Fibroblast of mammary gland (primary cell): ENCODE measurements at regions not wholly inside any gene's neighbourhood (a gene's known extent, or its start where the extent isn't known, plus 50 kb on each side); places are given as distances from the start of the nearest gene placed in this dataset.

Source experiments
- DNase-seq: peaks from one replicate; pipeline ENCODE4 v3.0.0-alpha.2; 2010; ENCODE audit warnings: low read depth
- H3K4me3 ChIP-seq: 2 replicates; pipeline ENCODE4 v1.5.1; 2011; ENCODE audit warnings: low read depth, mild to moderate bottlenecking, low read length, moderate library complexity; ENCODE audit not compliant: control insufficient read depth
- TF ChIP-seq, protein P1 (sequence below): conservative IDR thresholded peaks from 2 replicates; pipeline ENCODE4 v1.5.1; 2011; ENCODE audit warnings: low read depth, low read length, inconsistent platforms; ENCODE audit not compliant: control insufficient read depth, insufficient read depth

DNA sequence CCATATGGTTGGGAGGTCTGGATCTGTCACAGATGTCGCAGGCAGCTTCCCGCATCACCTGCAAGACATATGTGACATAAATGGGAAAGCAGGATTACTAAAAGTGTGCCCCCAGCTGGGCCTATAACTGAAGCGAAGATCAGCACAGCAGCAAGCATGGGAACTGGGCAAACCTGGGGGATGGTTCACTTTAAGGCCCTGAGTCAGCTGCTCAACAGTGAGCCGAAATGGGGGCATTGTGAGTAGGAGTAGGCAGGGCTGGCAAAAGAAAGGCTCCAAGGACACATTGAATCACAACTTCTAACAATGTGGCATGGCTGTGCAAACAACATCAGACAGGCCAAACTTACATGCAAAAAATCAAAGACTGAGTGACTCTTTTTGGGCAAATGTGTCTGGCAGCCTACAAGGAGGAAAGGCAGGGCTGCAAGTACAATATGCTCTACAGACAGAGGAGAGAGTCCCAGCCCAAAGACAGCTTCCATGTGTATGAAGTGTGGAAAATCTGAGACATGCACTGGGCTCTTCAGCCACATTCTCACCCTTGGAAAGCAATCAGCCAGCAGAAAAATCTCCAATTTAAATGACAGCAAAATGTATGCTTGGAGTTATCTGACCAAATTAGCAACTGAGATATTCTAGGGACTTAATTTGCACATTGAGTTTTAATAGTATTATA lies 531.0 kb upstream of the MMS22L start:
- TF ChIP-seq, protein P1, sequence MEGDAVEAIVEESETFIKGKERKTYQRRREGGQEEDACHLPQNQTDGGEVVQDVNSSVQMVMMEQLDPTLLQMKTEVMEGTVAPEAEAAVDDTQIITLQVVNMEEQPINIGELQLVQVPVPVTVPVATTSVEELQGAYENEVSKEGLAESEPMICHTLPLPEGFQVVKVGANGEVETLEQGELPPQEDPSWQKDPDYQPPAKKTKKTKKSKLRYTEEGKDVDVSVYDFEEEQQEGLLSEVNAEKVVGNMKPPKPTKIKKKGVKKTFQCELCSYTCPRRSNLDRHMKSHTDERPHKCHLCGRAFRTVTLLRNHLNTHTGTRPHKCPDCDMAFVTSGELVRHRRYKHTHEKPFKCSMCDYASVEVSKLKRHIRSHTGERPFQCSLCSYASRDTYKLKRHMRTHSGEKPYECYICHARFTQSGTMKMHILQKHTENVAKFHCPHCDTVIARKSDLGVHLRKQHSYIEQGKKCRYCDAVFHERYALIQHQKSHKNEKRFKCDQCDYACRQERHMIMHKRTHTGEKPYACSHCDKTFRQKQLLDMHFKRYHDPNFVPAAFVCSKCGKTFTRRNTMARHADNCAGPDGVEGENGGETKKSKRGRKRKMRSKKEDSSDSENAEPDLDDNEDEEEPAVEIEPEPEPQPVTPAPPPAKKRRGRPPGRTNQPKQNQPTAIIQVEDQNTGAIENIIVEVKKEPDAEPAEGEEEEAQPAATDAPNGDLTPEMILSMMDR: no peak
- DNase-seq: no peak
- H3K4me3 ChIP-seq: no peak overlapping the region

DNA sequence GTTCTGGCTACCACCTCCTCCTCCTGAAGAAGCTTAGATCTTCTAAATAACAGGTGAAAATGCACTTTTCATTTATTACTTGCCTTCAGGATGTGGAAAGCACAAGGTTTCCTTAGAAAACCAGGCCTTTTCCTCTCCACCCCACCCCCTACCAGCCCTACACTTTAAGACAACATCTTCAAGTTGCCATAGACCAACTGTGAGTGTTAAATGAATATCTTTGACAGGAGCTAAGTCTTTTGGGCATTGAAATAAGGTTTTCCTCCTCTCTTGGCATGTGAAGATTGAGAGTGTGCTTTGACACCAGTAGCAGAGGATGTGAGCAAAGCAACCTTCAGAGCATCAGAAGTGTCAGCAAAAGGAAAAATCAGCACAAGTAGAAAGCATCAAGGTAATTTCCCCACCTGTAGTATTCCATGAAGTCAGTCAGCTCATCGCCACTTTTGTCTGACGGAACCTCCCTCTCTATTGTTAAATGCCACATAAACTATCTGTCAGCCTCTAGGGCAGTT lies 532.3 kb upstream of the MMS22L start:
- H3K4me3 ChIP-seq: no peak overlapping the region
- DNase-seq: no peak
- TF ChIP-seq, protein P1: no peak

DNA sequence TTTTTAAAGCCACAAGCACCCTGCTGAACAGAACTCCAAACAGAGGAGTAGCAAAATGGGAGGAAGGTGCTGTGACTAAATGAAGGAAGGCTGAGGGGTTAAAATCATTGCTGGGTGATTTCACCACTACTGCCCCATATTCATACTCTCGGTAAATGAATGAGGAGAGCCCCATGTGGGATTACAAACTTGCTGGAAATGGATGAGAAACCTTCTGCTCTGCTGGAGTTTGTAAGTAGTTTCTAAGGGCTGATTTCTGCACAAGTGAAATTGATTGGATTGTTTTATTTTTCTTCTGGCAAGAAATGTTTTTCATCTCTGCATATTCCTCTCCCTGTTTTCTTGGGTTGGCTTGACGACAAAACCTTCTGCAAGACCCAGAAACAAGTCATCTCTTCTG lies 533.5 kb upstream of the MMS22L start:
- DNase-seq: no peak
- H3K4me3 ChIP-seq: no peak overlapping the region
- TF ChIP-seq, protein P1: no peak

DNA sequence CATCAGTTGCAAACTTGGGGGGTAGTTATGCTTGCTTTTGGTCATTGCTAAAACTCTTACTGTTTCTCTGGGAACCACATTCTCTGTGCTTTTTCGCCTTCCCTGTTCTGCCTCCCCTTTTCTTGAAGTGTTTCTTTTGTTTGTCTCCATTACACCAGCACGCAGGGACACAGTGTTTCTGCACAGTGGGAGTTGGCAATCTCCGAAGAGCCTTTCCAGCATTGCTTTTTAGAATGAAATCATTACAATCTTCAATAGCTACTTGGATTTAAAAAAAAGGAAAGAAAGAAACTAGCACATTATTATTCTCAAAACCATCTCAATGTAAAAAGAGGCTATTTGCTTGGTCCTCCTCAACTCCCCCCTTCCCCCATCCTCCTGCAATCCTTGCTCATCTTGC lies 536.7 kb upstream of the MMS22L start:
- TF ChIP-seq, protein P1: no peak
- no peak for DNase-seq
- no peak overlapping the region for H3K4me3 ChIP-seq

DNA sequence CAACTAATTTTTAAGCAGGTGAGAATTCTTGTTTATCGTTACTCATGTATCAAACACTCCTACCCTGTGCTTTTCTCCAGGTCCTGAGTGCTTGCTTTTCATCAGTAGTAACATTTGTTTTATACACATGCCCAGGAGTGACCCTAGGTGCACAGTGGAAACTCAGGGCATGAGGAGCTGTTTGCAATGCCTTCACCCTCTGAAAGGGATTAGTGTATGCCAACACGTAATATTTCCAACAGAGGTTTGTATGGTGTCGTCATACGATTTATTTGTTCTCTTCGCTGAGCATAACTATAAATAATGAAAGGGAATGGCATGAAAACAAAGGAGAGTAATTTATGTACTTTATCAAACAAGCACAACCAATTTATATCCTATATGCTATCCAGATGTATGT lies 537.4 kb upstream of the MMS22L start:
- DNase-seq: no peak
- TF ChIP-seq, protein P1: no peak

DNA sequence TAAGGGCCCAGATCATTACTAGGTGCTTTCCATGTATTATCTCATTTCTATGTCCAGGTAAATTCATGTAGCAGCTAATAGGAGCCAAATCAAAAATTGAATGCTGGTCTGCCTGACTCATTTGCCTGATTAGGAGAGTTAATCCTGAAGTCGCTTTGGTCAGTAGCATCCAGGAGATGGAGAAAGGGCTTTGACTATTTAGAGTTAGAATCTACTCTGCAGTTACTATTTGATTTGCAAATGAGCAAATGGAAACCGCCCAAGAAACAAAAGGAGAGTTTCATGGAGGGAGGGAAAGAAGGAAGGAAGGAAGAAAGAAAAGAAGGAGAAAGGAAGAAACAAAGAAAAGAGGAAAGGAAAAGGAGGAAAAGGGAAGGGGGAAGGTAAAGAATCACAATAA lies 539.6 kb upstream of the MMS22L start:
- no peak overlapping the region for H3K4me3 ChIP-seq
- DNase-seq: no peak
- TF ChIP-seq, protein P1: no peak

More for the DNA sequence above, 537.4 kb upstream of the MMS22L start:
- H3K4me3 ChIP-seq: no peak overlapping the region
